ENCODE measurements at regions not wholly inside any gene's neighbourhood (a gene's known extent, or its start where the extent isn't known, plus 50 kb on each side); places are given as distances from the start of the nearest gene placed in this dataset.

DNA sequence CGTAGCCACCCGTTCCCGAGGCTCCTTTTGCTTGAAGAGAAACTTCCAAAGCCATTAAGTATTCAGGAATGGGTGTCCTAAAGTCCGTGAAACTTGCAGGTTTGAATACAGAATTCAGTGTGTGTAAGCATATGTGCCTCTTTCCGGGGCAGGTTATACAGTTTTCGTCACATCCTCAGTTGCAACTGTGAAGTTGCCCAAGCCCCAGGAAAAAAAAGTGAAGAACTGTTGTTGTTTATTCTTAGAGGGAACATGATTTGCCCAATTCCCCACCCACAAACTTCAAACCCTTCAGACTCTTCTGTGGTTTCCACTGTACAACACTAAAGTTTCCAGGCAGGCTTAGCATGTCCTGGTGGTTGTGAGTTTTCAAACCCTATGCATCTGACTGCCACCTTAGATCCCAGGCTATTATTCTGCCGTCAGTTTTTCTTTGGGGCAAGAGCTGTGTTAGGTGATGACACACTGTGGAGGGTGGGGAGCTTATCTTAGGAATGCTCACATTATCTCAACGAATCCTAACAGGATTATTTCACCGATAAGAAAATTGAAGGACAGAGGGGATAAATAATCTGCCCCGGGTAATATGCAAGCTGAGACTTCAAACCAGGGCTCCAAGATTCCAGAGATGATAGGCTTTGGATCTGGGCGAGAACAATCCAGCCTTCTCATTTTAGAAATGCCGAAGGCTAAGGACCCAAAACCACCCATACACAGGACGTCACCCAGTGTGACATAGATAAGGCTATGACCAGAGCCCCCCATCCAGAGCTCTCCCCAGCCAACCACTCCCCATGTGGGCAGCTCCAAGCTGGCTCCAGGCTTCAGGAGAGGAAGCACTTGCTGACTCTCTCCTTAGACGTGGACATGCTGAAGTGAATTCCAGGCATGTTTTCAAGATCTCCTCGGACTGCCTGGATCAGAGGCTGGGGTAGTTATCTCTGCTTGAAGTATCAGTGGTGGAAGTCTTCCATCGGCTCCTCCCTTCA lies 81.7 kb upstream of the AFDN start:
- DNase-seq (ENCODE audit: low spot score) = no peak
- TF ChIP-seq, protein P1, sequence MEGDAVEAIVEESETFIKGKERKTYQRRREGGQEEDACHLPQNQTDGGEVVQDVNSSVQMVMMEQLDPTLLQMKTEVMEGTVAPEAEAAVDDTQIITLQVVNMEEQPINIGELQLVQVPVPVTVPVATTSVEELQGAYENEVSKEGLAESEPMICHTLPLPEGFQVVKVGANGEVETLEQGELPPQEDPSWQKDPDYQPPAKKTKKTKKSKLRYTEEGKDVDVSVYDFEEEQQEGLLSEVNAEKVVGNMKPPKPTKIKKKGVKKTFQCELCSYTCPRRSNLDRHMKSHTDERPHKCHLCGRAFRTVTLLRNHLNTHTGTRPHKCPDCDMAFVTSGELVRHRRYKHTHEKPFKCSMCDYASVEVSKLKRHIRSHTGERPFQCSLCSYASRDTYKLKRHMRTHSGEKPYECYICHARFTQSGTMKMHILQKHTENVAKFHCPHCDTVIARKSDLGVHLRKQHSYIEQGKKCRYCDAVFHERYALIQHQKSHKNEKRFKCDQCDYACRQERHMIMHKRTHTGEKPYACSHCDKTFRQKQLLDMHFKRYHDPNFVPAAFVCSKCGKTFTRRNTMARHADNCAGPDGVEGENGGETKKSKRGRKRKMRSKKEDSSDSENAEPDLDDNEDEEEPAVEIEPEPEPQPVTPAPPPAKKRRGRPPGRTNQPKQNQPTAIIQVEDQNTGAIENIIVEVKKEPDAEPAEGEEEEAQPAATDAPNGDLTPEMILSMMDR (IDR thresholded peaks at IDR 0.05; ENCODE audit: extremely low read depth, missing control alignments) = no peak

DNA sequence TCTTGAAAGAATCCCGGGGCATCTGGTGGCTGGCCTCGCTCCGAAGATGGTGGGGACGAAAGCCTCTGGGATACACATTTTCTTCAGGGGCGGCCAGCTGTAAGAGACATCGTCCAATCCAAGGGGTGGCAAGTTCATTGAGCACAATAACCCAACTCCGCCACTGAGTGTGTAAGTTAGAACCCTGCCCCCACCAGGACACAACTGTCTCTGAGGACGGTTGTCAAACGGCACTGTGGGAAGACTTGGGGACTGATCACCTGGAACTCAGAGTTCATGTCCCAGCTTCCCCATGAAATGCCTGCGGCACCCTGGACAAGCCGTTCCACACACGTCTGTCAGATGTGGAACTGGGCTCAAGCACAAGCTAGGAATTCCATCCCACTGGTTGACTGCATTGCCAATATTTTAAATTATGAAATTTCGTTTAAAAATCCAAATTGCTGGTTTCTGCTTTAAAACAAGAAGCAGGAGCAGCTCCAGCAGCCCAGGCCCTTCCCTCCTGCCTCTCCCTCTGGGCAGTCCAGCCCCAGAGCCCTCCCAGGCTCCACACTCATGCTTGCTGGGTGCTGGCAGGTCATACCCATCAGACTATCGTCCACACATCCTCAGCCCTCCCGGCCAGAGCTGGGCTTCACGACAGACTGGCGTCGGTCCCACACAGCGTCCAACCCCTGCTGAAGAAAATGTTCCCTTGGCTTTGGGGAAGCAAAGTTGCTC lies 80.9 kb upstream of the AFDN start:
- TF ChIP-seq, protein P1 (IDR thresholded peaks at IDR 0.05; ENCODE audit: extremely low read depth, missing control alignments) = no peak
- DNase-seq (ENCODE audit: low spot score) = no peak

DNA sequence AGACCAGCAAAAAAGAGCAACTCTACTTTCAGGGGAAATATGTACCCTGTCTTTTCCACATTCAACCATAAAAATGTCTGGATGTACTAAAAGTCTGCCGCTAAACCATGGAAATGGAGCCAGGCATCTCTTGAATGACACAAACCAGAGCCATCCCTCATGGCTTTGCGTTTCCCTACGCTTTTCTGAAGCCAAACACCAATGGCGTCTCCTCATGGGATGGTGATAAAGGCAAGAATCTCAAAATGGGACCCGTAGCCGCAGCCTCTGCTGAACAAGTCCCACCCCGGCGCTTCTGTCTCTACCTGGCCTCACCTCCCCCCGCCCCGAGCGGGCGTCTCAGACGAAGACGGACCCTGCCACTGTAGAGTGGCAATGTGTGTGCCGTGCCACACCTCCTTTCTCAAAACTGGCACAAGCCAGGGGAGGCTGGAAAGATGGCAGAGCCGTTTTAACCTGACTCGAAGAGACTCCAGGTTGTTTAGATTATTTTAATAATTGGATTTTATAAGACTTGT lies 80.3 kb upstream of the AFDN start:
- no peak for DNase-seq (ENCODE audit: low spot score)
- TF ChIP-seq, protein P1 (IDR thresholded peaks at IDR 0.05; ENCODE audit: extremely low read depth, missing control alignments) = no peak

DNA sequence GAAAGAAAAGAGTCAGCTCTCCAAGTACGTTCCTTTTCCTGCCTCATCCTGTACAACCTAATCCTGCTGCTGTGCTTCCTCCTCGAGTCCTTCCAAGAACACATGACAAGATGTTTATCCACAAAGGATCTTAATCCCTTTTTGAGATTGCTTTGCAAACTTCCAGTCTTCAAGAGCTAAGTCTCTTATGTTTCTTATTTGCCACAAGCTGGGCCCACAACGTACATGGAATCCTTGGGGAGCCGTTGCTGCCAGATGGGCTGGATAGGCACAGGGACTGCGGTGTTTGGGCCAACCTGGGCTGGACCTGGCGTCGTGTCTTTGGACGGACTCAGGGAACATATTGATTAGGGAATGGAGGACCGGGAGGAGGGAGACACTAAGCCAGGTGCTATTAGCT lies 79.7 kb upstream of the AFDN start:
- TF ChIP-seq, protein P1 (IDR thresholded peaks at IDR 0.05; ENCODE audit: extremely low read depth, missing control alignments) = no peak
- no peak for DNase-seq (ENCODE audit: low spot score)

DNA sequence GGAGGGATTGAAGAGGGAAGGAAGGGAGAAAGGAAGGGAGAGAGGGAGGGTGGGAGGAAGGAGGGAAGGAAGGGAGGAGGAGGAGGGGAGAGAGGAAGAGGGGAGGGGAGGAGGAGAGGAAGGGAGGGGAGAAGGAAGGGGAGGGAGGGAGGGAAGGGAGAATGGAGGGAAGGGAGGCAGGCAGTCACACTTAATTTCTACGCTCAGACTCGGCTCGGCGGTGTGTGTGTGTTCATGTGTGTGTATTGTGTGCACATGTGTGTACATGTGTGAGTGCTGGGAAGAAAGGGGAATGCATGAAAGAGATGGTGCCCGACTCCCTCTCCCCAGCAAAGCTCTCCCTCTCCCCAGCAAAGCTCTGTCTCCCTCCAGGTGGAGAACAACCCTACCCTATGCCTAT lies 79.1 kb upstream of the AFDN start:
- TF ChIP-seq, protein P1 (IDR thresholded peaks at IDR 0.05; ENCODE audit: extremely low read depth, missing control alignments) = no peak
- DNase-seq (ENCODE audit: low spot score) = no peak

DNA sequence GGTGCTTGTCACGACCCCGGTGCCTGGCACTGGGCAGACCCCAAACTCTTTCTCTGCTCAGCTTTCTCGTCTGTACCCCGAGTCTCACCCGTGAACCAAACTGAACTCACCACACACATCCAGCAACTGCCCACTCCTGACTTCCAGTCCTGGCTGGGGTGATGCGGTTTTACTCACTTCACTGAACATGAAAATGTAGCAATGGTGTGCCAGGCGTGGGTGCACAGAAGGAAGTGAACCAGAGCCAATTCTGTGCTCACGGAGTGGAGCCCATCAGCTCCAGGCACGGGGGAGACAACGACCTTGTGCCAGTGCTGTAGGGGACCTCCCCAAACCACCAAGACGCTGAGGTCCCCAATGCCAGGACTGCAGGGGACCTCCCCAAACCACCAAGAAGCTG lies 78.7 kb upstream of the AFDN start:
- TF ChIP-seq, protein P1 (IDR thresholded peaks at IDR 0.05; ENCODE audit: extremely low read depth, missing control alignments) = no peak
- no peak for DNase-seq (ENCODE audit: low spot score)

All from GM20000 (cell line).